SK-N-DZ (cell line): ENCODE measurements at regions not wholly inside any gene's neighbourhood (a gene's known extent, or its start where the extent isn't known, plus 50 kb on each side); places are given as distances from the start of the nearest gene placed in this dataset.

Source experiments
- DNase-seq: peaks from one replicate; pipeline ENCODE4 v3.0.0-alpha.2; 2015; ENCODE audit warnings: low spot score

- DNase-seq: no peak
Measured at GRCh38 chr11:110023711-110024110, 69.5 kb upstream of the ZC3H12C start.

DNA sequence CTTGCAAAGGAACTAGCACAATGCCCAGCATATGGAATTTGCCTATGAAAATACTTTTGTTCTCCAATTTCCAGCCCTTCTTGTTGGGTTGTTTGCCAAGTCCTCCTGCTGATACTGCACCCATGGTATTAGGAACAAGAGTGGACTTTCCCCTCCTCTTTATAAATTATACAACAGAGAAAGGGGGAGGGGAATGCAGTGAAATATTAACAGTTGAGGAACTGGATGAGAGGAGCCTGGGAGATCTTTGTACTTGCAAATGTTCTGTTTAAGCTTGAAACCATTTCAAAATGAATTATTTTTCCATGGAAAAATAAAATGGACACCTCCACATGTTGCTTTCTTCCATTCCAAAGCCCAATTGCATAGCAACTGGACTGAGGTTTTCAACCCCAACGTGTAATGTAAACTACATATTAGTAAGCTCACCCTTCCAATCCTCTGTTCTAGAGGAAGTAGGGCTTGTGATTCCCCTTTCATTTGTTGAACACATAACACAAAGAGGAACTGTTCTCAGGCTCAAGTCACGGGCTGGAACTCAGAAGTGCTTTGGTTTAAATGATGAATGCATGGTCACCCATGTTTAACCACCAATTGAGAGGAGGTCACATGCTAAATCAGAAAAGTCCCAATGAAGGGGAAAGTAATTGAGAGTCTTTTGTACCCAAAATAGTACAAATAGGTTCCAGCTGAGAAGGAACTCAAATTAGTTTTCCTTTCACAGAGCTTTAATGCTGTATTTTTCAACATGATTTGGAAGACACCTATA lies 66.2 kb upstream of the ZC3H12C start:
- no peak for DNase-seq

DNA sequence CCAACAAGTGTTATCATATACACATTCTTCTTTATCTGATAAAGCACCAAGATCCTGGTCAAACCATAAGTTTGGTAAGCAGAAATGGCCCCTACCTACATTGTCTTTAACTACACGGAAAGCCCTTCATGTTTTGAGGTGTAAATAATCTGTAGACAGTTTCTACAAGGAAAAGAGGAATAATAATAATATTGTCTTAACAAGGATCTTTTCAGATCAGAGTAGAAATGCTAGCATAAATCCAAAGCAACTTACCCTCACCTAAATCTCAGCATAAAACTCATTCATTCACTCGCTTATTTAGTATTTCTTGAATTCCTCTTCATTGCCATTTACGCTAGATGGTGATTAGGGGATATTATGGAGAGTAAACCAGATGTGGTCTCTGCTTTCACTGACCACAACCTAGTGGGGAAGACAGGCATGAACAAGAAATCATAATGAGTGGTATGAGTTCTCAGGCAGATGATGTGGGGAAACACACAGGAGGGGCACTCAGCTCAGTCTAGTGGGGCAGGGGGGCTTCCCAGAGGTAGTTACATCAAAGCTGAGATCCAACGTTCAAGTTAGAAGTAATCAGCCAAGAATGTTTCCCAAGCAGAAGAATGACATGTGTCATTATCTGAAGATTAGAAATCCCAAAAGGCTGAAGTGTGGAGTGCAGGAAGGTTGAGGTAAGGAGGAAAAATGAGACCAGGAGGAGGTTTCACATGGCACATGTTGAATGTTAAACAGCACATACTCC lies 65.4 kb upstream of the ZC3H12C start:
- no peak for DNase-seq

DNA sequence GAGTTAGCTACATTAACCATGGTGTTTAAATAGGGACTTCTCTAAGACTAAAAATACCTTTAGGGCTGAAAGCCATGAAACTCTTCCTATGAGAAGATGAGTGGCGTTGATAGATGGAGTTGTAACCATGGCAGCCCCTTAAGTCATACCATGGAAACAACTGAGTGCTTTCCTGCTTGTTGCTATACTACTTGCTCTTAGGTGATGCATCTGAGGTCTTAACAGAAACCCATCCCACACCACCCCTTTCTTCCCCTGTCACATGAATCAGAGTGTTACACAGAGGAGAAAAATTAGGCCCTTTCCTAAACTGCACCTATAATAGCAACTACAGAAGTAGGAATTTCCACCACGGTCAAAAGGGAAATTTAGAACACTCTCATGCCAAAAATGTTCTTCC lies 64.3 kb upstream of the ZC3H12C start:
- no peak for DNase-seq

DNA sequence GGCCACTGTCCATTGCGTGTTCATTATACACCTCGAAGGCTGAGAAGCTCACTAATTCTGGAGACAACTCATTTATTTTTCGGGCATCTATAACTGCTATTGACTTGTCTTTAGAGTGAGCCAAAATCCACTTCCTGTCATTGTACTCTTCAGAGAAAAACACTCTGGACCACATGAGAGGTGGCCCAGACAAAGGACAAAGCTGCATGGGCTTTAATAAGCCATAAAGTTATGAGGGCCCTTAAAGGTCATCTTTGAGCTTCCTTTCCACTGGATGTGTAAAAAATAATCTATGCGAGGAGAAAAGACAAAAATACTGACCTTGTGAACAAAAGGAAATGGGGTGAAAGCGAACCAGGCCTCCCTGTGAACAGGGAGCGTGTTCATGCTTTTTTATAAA lies 63.5 kb upstream of the ZC3H12C start:
- no peak for DNase-seq

GRCh38 chr11:110031171-110031570 lies 62.0 kb upstream of the ZC3H12C start:
- no peak for DNase-seq

DNA sequence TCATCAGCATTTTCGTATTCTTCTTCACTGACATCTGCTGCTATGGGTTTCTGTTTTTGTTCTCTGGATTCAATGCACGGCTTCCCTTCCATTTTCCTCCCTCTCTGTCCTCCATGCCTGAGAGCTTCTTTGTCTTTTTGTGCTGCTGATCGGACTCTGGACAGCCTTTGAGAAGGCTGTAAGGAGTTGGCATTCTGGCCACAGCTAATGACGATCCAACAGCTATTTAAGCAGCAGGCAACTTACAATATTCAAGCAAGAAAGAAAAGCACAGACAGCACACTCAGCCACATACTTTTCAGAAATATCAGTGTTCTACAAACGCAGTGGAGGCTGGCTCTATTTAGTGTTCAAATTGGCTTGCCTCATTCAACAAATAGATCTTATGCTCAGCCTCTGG lies 60.9 kb upstream of the ZC3H12C start:
- DNase-seq: no peak

DNA sequence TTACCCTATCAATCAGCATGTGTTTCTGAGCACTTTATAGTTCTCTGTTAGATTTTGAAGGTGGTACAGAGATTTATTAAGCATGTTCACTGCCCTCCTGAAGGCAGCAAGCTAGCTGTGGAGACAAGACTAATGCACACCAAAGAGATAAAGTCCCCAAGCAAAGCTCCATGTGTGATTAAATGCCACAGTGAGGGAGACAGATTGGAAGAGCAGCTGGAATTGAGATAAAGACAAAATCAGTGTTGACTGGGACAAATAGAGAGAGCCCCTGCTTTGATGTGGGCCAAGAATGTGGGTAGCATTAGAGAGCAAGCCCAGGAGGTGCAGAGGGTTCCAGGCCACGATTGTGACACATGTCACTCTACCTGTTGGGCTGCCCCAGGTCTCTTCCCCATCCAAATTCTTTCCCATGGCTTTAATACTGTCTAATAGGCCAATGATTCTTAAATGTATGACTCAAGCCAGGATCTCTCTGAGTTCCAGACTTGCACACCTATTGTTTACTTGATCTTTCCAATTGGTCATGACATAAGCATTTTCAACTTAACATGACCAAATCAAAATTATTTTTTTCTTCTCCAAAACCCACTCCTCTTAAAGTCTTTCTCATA lies 60.1 kb upstream of the ZC3H12C start:
- DNase-seq: no peak

DNA sequence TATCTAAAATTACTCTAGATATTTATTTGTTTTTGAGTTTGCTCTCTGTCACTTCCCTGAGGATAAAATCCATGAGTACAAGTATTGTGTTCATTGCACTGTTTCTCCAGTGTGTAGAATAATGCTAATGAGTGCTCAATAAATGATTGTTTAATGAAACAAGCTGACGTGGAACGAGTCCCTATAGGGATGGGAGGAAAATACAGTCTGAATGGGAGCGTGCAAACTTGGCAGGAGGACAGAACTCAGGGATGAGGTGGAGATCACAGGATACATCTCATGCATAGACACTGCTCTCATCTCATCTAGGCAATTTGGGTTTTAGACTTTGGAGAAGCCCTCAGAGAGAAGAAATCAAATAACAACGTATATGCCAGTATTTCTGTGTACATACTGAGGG lies 58.4 kb upstream of the ZC3H12C start:
- DNase-seq: no peak

DNA sequence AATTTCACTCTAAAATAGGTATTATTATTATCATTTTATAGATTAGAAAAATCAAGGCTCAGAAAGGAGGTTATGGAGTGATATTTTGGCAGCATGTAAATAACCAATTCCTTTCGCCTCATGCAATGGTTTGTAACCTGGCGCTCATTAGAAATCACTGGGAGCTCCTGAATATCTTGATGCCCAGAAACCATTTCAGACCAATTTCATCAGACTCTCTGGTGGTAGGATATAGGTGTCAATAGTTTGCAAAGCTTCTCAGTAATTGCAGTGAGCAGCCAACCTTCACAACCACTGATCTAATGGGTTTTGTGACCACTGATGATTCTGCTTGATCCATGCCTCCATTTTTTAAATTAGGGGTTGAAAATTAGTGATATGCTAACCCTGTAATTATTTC lies 57.8 kb upstream of the ZC3H12C start:
- no peak for DNase-seq

GRCh38 chr11:110038201-110038600 lies 55.0 kb upstream of the ZC3H12C start:
- DNase-seq: no peak
